GM12873 (cell line): ENCODE measurements at regions not wholly inside any gene's neighbourhood (a gene's known extent, or its start where the extent isn't known, plus 50 kb on each side); places are given as distances from the start of the nearest gene placed in this dataset.

Experiments used
- TF ChIP-seq, protein P1 (sequence below): IDR thresholded peaks from 2 replicates; pipeline ENCODE4 v1.5.1; 2012; ENCODE audit warnings: low read depth, mild to moderate bottlenecking, moderate library complexity, low read length, control low read depth; ENCODE audit not compliant: insufficient read depth; ENCODE audit errors: missing control alignments

DNA sequence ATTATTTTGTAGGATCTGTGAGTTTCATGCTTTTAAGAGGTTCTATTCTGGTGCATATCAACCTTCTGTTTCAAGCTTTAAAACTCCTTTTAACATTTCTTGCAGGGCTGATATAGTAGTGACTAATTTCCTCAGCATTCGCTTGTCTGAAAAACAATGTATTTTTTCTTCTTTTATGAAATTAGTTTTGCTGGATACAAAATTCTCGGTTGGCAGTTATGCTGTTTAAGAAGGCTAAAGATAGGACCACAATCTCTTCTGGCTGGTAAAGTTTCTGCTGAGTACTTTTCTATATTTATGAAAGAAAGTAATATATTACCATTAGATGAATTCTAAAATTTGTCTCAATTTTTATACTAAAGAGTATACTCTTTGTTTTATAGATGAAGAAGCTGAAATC is 487.8 kb upstream of the SPRY2 start:
- TF ChIP-seq, protein P1, sequence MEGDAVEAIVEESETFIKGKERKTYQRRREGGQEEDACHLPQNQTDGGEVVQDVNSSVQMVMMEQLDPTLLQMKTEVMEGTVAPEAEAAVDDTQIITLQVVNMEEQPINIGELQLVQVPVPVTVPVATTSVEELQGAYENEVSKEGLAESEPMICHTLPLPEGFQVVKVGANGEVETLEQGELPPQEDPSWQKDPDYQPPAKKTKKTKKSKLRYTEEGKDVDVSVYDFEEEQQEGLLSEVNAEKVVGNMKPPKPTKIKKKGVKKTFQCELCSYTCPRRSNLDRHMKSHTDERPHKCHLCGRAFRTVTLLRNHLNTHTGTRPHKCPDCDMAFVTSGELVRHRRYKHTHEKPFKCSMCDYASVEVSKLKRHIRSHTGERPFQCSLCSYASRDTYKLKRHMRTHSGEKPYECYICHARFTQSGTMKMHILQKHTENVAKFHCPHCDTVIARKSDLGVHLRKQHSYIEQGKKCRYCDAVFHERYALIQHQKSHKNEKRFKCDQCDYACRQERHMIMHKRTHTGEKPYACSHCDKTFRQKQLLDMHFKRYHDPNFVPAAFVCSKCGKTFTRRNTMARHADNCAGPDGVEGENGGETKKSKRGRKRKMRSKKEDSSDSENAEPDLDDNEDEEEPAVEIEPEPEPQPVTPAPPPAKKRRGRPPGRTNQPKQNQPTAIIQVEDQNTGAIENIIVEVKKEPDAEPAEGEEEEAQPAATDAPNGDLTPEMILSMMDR = no peak

DNA sequence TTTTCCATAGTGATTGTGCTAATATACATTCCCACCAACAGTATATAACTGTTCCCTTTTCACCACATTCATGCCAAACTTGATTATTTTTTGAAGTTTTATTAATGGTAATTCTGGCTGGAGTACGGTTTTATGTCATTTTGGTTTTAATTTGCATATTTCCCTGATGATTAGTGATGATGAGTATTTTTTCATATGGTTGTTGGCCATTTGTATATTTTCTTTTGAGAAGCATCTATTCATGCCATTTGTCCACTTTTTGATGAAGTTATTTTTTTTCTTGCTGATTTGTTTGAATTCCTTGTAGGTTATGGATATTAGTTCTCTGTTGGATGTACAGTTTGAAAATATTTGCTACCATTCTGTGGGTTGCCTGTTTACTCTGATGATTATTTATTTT is 484.4 kb upstream of the SPRY2 start:
- TF ChIP-seq, protein P1 = no peak

DNA sequence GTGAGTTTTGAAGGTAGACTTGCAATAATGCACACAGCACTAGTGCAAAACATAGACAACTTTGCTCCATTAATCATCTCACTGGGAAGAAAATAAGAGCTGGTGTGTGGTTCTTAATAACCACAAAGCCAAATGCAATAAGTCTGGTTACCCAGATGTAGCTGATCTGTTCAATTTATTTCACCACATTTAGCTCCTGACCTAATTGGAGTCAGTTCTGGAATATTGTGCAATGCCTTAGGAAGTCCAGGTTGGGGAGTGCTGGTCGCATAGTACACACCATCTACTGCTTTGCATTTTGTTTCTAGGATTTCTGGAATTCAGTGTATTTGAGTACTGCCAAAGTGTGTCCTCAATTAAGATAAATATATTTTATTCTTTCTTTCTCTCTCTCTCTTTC is 483.3 kb upstream of the SPRY2 start:
- TF ChIP-seq, protein P1 = no peak

DNA sequence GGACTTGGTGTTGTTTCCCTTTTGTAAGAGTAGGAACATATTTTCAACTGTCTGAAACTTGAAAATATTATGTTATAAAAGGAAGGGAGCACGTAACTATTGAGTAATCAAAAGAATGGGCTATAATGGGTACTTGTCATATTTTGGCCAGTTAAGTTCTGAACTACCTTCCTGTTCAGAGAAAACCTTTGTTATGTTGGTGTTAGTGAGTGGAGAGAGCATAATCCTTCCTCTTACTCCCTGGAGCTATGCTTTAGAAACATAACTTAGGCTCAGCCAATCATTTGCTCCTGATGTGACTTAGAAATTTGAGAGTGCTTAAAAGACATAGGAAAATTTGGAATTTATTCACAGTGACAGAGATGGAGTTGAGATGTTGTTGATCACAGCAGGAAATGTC is 482.5 kb upstream of the SPRY2 start:
- TF ChIP-seq, protein P1 = no peak

DNA sequence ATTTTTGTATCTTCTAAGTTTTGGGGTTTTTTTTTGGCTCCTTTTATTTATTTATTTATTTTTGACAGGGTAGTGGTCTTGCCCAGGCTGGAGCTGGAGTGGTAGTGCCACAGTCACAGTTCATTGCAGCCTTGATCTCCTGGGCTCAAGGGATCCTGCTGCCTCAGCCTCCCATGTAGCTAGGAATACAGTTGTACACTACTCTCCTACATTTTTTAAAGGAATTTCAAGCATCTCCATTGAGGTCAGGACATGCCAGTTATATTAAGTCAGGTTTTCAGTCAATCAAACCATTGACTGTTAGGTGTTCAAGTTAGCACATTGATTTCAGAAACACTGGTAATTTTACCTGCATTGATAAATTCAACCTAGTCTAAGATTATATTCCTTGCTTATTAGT is 480.5 kb upstream of the SPRY2 start:
- TF ChIP-seq, protein P1 = no peak

DNA sequence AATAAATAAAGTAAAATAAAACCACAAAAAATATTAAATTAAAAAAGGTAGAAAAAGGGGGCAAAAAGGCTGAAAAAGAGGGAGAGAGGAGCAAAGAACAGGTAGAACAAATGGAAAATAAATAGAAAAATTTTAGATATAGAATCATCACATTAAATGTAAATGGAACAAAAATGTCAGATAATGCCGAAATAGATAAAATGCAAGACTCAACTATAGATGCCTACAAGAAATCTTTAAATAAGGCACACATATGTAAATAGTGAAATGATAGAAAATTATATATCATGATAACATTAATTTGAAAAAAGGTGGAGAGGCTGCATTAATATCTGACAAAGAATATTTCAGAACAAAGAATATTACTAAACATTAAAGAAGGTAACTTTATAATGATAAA is 477.1 kb upstream of the SPRY2 start:
- TF ChIP-seq, protein P1 = no peak

DNA sequence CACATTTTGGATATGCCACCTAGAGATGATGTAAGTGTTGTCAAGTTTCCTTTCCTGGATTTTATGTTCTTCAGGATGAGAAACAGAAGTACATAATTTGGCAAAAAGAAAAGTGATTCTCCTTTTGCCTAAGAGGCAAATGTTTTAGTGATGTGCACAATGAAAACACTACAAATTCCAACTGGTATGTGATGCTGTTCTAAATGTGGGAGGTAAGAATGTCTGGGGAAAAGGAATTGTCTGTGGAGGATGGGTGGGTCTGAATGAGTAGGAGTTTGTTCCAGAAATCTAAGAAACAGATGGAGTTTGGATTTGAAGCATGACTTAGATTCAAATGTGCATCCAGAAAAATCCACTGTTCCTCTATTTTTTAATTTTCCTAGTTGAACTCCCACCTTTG is 473.6 kb upstream of the SPRY2 start:
- TF ChIP-seq, protein P1 = no peak

DNA sequence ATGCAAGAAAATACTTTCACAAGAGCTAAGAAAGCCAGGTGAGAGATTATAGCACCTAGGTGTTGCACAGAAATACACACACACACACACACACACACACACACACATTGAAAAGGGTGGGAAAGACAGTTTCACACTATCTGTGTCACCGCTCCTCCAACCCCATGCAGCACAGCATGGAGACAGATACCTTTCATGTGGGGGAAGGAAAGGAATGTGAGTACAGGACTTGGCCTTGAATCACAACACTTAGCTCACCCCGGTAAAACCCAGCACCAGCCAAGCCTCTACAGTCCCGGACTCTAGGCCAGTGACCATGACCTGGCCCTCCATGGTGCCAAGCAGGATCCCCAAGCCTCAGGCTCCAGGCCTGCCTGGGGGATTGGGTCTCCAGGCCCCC is 462.0 kb upstream of the SPRY2 start:
- TF ChIP-seq, protein P1 = no peak
